ENCODE measurements at regions not wholly inside any gene's neighbourhood (a gene's known extent, or its start where the extent isn't known, plus 50 kb on each side); places are given as distances from the start of the nearest gene placed in this dataset.

DNA sequence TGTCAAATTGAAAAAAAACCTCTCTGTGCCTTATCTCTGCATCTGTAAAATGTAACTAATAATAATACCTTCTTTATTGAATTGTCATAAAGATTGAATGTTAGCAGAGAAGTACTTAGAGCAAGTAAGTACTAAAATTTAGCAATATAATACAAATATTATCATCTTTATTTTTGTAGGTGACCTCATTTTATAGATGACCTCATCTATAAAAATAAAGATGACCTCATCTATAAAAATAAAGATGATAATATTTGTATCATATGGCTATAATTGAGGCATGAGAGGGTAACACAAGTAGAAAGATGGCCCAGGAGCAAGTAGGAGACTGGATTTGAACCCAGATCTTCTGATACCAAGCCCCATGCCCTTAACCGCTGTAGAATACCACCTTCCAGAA lies 193.2 kb upstream of the FOXD3 start:
- DNase-seq (ENCODE audit: low read depth, low spot score) = no peak
- in situ Hi-C loops (cut with HindIII; ENCODE audit: low pct_unique_long_range_greater_than_20kb, low sequenced_read_pairs) = no loop called here

DNA sequence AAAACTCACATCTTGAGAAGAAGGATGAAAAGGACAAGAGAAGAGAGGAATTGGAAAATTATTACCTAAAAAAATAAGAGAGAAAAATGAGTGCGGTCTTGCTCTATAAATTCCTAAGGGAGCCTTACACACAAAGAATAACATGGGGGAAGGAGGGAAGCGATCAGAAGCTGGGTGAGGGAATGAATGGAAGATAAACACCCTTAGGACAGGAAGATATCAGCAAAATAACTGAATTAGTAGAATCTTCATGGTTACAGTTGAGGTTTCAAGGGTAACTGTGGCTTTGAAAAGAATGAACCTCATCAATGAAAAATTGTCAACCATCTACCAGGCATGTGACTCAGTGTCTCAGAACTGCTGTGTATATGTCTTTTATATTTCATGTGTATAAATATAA lies 192.5 kb upstream of the FOXD3 start:
- no peak for DNase-seq (ENCODE audit: low read depth, low spot score)
- in situ Hi-C loops (cut with HindIII; ENCODE audit: low pct_unique_long_range_greater_than_20kb, low sequenced_read_pairs) = no loop called here

DNA sequence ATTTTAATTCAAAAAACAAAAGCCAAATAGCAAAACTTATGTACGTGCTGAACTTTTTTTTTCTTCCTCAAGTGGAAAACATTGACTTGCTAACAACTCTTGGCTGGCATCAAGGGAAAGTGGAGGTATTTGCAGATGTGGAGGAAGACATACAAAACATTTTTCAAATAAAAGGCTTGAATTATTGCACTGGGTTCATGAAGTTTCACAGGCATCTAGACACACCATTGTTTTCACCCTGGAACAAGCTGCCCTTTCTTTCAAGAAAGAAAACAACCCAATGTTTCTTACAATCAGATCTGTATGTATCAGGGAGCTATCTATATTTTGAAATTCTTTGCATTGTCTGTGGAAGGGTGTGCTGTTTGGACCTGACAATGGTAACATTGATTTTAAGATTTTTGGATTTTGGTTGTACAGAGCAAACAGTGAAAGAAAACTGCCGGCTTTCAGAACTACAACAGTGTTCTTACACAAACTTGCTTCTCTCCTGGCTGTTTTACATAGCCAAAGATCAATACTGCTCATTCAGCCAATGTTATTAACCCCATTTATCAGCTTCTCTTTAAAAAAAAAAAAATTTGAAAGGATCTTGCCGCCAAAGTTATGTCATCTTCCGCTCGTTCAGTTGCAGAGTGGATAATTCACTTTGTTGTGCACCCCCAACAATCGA lies 187.7 kb upstream of the FOXD3 start:
- peak; percentile 88 for DNase-seq (ENCODE audit: low read depth, low spot score)
- in situ Hi-C loops (cut with HindIII; ENCODE audit: low pct_unique_long_range_greater_than_20kb, low sequenced_read_pairs) = no loop called here

DNA sequence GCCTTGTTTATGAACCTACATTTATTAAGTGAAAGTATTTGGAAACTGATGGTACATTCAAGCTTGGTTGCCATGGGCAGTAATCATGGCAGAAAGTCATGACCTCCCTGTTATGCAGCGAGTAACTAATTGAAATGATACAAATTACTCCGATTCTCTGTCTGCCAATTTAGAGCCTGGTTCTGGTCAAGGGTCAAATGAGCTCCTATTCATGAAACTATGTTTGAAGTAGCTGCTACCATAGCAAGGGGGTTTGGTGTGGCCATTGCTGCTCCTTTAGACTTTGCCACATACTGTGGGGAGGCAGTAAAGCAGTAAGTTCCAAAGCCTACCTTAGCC lies 187.2 kb upstream of the FOXD3 start:
- no peak for DNase-seq (ENCODE audit: low read depth, low spot score)
- in situ Hi-C loops (cut with HindIII; ENCODE audit: low pct_unique_long_range_greater_than_20kb, low sequenced_read_pairs) = no loop called here

DNA sequence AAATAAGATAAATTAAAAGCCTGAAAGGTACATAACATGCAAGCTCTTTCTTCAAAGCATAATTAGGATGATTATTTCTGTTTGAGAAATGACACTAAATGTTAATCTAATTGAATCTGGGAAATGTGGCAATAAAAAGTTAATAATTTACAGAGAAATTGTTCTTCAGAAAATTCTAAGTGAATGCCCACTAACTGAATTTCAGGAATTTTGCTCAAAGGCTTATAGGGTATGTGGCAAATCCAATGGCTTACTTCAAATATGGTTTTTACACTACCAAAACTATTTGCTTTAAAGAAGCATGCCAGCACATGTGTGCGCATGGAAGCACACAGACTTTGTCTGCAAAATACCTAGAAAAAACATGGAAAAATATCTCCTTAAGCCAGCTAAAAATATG lies 186.6 kb upstream of the FOXD3 start:
- no peak for DNase-seq (ENCODE audit: low read depth, low spot score)
- in situ Hi-C loops (cut with HindIII; ENCODE audit: low pct_unique_long_range_greater_than_20kb, low sequenced_read_pairs) = no loop called here

DNA sequence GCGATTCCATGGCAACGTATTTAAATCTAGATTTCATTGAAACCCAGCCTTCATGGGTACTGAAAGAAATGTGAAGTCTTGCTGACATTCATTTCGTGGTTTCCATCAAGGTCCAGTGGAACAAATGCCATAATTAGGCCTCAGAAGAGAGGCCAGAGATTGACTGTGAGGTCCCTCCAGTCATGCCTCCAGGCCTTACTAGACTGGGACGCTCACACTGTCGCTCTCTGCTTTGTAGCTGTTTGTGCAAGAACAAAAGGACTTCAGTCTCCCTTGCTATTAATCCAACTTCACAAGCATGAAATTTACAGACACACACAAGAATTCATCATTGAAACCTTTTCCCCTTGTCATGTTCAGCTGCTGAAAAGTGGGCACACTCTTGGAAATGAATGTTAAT lies 180.4 kb upstream of the FOXD3 start:
- in situ Hi-C loops (cut with HindIII; ENCODE audit: low pct_unique_long_range_greater_than_20kb, low sequenced_read_pairs) = no loop called here
- DNase-seq (ENCODE audit: low read depth, low spot score) = peak; percentile 61

DNA sequence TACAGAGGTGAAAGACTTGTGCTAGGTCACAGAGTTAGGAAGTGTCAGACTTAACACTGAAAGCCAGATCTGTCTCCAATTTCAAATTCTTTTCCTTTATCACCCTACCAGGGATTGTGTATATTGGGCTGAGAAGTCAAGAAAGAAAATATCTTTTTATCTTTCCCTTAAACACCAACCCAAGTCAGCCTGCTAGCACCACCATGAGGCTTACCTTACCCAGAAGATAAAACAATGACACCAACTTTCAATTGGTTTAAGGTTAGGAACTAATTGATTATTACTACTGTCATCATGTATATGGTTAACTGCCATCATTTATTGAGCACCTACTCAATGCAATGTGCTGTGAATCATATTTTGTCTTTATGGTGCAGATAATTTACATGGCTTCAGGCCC lies 178.9 kb upstream of the FOXD3 start:
- DNase-seq (ENCODE audit: low read depth, low spot score) = peak; percentile 32
- in situ Hi-C loops (cut with HindIII; ENCODE audit: low pct_unique_long_range_greater_than_20kb, low sequenced_read_pairs) = no loop called here

DNA sequence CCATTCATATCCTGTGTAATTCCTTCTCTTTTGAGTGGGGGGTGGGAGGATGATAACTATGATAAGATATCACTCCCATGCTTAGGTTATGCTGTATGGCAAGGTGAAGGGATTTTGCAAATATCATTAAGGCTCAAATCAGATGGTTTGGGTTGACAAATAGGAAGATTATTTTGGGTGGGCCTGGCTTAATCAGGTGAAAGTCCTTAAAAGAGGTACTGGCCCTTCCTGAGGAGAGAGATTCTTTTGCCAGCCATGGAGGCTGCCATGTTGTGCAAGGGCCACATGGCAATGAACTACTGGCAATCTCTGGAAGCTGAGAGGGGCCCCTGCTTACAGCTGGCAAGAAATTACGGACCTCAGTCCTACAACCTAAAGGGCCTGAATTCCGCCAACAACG lies 174.6 kb upstream of the FOXD3 start:
- in situ Hi-C loops (cut with HindIII; ENCODE audit: low pct_unique_long_range_greater_than_20kb, low sequenced_read_pairs) = no loop called here
- DNase-seq (ENCODE audit: low read depth, low spot score) = no peak

DNA sequence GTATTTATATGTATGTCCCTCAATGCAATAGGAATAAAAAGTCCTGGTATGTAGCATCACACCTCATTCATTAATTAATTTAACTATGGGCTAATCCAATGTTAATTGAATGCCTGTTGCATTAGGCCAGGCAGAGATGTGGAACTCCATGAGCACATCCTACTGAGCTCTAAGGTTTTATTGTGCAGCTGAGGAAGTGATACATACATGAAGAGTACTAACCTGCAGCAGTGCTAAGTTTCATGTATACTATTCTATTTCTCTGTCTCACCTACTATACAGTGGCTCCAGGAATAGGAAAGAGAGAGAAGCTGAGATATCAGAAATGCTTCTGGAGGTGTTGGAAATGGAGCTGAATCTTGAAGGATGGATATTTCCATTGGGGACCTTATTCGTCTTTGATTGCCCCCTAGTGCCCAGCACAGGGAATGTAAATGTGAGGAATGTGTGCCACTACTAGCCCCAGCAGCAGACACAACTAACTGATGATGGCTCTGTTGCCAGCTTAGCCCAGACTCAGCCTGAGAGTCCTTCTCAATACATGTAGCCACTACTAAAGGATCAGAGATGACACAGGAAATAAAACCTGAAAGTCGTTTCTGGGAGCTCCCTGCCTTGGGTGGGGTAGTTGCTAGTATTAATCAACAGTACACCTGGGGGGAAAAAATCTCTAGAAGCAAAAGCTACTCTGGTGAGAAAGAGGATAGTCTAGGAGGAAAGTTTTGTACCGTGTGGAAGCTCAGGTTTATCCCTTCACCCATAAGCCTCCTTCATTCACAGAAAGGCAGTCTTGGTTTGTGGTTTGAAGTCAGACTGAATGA lies 173.3 kb upstream of the FOXD3 start:
- DNase-seq (ENCODE audit: low read depth, low spot score) = peak; percentile 87
- in situ Hi-C loops (cut with HindIII; ENCODE audit: low pct_unique_long_range_greater_than_20kb, low sequenced_read_pairs) = no loop called here

DNA sequence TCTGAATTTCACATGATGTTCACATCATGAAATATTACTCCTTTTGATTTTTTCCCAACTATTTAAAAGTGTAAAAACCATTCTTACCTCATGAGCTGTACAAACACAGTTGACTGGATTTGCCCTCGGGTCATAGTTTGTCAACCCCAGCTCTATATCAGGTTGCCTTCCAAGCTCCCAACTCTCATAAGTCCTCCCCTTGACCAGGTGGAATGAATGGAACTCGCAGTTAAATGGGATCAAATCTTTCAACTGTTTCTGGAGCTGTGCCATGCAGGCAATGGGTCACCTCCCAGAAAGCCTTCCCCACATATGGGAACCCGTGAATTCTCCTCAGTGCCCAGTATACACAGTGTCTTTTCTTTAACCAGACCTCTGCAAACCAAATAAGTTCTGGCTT lies 169.8 kb upstream of the FOXD3 start:
- no peak for DNase-seq (ENCODE audit: low read depth, low spot score)
- in situ Hi-C loops (cut with HindIII; ENCODE audit: low pct_unique_long_range_greater_than_20kb, low sequenced_read_pairs) = no loop called here

DNA sequence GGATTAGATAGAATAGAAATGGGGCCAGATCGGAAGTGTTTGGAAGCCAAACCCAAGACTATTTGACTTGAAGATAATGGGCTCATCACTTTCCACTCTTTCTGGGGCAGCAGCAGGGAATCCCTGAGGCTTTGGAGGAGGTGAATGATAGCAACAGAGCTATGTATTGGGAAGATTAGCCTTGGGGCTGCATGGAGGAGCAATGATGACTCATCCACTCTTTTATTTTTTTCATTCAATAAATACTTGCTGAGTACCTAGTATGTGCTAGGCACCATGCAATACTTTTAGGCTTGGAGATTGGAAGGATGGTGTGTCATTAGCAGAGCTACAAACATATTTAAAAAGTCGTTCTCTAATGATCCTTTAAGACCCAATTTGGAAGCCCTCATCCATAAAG lies 166.9 kb upstream of the FOXD3 start:
- in situ Hi-C loops (cut with HindIII; ENCODE audit: low pct_unique_long_range_greater_than_20kb, low sequenced_read_pairs) = no loop called here
- no peak for DNase-seq (ENCODE audit: low read depth, low spot score)

DNA sequence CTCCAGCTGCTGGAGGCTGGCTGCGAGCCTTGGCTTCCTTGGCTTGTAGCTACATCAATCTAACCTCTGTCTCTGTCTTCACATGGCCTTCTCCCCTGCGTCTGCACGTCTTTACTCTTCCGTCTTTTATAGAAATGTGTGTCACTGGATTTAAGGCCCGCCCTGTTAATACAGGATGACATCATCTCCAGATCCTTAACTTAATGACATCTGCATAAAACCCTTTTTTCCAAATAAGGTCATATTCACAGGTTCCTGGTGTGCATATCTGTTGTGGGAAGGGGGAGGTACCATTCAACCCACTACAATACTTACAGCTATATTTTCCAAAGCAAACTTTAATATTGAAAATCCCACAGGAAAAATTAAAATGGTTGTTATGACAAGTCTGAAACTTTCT lies 165.3 kb upstream of the FOXD3 start:
- in situ Hi-C loops (cut with HindIII; ENCODE audit: low pct_unique_long_range_greater_than_20kb, low sequenced_read_pairs) = no loop called here
- DNase-seq (ENCODE audit: low read depth, low spot score) = no peak

DNA sequence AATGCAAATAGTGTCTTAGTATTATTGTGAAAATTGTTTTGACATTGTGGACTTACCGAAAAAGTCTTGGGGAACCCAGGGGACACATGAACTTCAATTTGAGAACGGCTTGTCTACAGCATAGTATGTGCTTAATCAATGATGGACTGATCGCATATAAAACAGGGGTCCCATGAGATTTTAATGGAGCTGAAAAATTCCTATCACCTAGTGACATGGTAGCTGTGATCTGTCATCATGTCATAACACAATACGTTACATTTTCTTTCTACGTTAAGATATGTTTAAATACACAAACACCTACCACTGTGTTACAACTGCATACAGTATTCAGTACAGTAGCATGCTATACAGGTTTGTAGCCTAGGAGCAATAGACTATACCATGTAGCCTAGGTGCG lies 153.3 kb upstream of the FOXD3 start:
- in situ Hi-C loops (cut with HindIII; ENCODE audit: low pct_unique_long_range_greater_than_20kb, low sequenced_read_pairs) = no loop called here
- no peak for DNase-seq (ENCODE audit: low read depth, low spot score)

DNA sequence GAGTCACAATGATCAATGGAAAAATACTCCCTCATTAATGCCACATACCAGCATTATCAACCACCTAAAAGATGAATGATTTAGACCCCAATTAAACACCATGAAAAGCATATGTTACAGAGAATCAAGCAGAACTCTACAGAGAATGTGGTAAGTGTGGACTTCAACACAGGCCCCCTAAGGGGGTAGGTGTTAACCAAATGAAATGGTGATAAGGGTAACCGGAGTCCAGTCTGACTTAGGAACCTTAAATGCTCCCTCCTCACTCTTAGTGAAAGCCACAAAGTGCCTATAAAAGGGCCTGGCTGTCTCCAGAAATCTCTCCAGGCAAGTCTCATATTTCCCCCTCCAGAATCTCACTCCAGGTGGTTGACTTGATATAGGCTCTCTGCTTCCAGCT lies 149.2 kb upstream of the FOXD3 start:
- in situ Hi-C loops (cut with HindIII; ENCODE audit: low pct_unique_long_range_greater_than_20kb, low sequenced_read_pairs) = no loop called here
- DNase-seq (ENCODE audit: low read depth, low spot score) = no peak

DNA sequence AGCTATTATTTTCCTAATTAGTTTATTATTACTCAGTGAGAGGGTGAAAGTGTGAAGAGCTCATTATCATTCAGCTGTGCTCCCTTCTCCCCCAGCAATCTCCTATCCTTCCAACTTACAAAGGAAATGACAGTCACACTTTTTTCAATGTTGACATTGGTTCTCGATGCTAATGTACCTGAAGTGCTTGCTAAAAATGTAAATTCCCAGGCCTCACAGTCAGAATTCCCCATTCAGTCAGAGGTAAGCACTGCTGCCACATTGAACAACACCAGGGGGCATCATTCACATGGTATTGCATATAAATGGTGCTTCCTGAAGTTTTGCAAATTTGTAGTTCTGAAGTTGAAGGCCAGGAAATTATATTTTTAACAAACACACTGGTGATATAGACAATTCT lies 132.7 kb upstream of the FOXD3 start:
- peak; percentile 63 for DNase-seq (ENCODE audit: low read depth, low spot score)
- in situ Hi-C loops (cut with HindIII; ENCODE audit: low pct_unique_long_range_greater_than_20kb, low sequenced_read_pairs) = no loop called here

DNA sequence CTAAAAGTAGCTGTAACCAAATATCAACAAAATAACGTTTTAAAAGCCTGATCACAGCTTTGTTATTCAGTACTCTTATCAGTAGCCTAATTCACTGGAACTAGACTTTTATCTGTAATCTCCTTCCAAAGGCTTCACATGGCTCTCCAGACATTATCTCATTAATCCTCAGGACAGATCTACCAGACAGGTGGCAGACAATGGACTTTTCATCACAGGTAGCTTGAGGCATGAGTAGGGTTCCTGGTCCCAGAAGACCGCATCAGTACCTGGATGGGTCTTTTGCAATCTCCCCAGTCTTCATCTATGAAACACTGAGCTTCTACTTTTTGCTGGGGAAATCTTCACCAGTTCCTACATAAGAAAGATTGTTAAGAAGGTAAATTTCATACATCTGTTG lies 132.2 kb upstream of the FOXD3 start:
- in situ Hi-C loops (cut with HindIII; ENCODE audit: low pct_unique_long_range_greater_than_20kb, low sequenced_read_pairs) = no loop called here

DNA sequence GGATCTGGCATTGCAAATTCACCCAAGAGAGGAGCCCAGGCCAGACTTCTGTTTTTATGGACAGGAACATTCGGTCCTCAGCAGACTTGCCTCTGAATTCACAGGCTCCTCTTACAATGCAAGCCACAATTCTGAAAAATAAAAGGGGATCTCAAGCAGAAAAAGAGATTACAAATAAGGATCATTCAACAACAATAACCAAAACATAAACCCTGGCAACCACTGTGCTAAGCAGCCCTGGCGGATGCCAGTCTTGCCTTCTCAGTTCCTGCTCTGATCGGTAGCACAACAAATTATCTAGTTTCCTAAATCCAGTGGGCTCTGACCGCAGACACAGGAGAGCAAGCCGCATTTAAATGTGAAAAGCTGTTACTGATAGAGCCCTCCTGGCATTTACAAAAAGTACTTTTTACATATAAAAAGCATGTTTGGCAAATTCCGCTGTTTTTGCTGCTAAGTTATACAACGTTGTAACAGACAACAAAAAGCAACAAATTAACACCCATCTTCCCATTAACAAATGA lies 123.4 kb upstream of the FOXD3 start:
- DNase-seq (ENCODE audit: low read depth, low spot score) = no peak
- in situ Hi-C loops (cut with HindIII; ENCODE audit: low pct_unique_long_range_greater_than_20kb, low sequenced_read_pairs) = no loop called here

More for the DNA sequence above, 132.2 kb upstream of the FOXD3 start:
- no peak for DNase-seq (ENCODE audit: low read depth, low spot score)

DNA sequence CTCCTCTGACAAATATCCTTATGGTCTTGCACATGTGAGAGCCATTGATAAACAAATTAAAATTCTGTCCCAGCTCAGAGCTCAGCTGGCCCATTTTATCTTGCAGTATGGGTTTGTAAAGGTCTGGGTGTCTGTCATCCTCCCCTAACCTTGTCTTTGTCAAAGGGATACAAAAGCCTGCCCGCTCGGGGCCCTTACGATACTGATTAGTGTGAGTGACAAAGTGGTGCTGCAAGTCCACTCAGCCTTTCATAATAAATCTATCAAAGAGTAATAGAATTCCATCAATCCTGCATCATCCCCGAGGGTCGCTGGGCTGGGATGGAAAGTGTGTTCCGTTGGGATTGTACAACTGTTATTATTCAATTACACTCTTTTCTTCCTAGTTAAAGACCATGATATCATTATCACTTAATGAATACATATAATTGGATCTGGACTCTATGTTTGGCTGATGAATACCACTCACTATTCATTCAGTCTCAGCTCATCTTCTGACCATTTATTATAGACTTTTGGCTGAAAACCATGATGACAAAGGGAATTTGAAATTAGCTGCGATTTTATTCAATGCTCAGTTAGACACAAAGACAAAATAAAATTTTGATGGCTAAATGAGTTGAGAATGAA lies 122.5 kb upstream of the FOXD3 start:
- no peak for DNase-seq (ENCODE audit: low read depth, low spot score)
- in situ Hi-C loops (cut with HindIII; ENCODE audit: low pct_unique_long_range_greater_than_20kb, low sequenced_read_pairs) = no loop called here

DNA sequence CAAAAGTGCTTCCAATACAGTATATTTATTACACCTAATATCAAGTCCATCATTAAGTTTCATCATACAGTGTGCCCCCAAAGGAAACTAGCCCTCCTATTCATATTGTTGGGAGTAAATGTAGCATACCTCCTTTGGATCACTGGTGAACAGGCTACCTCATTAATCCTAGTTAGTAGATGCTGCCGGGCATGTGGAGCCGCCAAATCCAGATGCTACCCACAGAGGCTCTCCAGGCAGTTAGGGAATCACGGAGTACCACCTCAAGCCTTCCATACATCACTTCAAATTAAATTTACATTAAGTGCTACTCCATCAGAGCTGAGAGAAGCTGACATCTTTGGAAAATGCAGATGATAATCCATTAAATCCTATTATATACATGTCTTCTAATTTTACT lies 121.7 kb upstream of the FOXD3 start:
- DNase-seq (ENCODE audit: low read depth, low spot score) = no peak

More for the DNA sequence above, 121.7 kb upstream of the FOXD3 start:
- in situ Hi-C loops (cut with HindIII; ENCODE audit: low pct_unique_long_range_greater_than_20kb, low sequenced_read_pairs) = no loop called here
